Embryonic facial prominence (tissue), 1 donor: ENCODE measurements at regions not wholly inside any gene's neighbourhood (a gene's known extent, or its start where the extent isn't known, plus 50 kb on each side); places are given as distances from the start of the nearest gene placed in this dataset.

ENCODE experiments used
- DNase-seq: peaks from one replicate; pipeline ENCODE4 v3.0.0-alpha.2; 2016; ENCODE audit errors: extremely low spot score

GRCh38 chr7:47147213-47147631 is 434.7 kb downstream of the TNS3 start:
- DNase-seq: no peak

- no peak for DNase-seq
Observed at GRCh38 chr7:47145982-47146381, 435.9 kb downstream of the TNS3 start.

GRCh38 chr7:47145186-47145725 is 436.7 kb downstream of the TNS3 start:
- DNase-seq: no peak

DNA sequence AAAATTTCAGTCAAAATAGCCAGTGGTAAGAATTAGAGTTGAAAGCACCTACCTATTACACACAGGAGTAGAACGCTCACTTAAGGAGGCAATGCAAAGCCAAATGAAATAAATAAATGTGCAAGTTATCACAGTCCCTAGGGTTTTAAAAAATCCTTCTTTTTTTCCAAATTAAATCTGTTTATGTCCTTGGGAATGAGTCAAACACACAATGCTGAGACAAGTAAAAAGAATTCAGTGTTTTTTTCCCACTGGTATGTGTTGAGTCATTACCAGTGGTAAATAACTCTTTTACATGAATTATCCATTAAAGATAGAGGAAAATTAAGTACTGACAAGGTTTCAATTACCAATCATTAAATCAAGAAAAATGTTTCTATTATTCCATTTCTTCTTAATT is 438.6 kb downstream of the TNS3 start:
- no peak for DNase-seq

- no peak for DNase-seq
Observed at GRCh38 chr7:47142867-47143175, 439.1 kb downstream of the TNS3 start.

GRCh38 chr7:47142169-47142866 is 439.6 kb downstream of the TNS3 start:
- no peak for DNase-seq

DNA sequence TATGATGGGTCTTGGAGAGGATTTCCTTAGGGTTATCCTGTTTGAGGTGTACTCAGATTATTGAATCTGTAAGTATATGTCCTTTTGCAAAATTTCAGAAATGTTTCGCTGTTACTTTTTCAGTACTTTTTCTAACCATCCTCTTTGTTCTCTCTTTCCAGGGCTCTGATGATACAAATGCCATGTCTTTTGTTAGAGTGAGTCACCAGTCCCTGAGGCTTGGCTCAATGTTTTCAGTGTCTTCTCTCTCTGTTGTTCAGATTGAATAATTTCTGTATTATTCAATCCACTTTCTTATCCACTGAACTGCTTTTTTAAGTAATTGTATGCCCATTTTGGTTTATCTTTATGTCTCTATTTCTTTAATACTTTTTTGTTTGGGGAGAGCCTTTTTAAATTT is 449.4 kb downstream of the TNS3 start:
- DNase-seq: no peak

DNA sequence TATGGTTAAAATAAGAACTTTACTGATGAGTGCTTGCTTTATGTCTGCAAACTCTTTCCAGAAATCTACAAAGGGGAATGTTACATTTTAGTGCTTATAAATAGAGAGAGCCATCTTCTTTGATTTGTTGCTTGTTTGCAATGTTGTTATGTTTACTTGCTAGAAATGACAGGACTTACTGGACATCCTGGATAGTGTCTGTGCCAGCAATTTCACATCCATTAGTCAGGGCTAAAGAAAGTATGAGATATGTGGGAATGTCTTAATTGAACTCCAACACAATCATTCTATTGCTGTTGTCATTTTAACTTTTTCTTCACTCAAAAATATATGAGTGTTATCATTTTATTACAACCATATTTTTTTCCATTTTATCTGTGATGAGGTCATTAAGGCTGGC is 453.2 kb downstream of the TNS3 start:
- DNase-seq: no peak

GRCh38 chr7:47125529-47125928 is 456.4 kb downstream of the TNS3 start:
- DNase-seq: no peak

DNA sequence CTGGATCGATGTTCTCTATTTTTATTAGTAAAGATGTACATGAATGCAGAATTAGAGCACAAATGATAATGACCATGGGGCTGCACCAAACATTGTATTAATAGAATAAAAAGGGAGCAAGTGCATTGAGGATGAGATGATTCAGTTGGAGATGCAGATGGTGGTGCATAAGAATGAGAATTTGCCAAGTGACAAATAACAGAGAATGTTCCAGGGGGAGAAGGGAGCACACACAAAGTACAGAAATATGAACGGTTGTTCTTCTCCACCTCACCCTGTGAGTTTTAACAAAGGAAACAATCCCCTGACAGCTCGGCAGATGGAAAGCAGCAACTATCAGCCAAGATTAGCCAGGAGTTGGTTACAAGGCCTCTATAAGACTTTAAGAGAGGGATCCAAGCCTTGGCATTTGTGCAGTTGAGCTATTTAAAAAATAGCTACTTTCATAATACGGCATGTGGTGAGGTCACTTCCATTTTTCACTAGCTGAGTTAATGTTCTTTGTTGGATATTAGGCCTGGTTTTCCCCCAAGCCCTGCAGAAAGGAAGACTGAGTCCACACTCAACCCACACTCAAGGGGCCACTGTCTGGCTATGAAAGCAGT is 462.5 kb downstream of the TNS3 start:
- DNase-seq: no peak

DNA sequence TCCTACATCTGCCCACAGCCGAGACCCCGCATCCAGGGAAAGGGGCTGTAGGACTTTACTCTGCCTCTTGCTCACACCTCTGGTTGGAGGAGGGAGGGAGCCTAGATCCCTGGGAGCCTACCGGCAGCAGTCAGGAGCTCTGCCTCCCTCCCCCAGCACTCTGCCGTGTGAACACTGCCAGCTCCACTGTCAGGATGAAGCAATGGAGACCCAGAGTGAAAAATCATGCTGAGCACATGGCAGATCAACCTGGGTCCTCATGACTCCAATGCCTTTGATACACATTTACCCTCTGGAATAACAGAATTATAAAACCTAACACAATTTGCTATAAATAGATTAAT is 477.7 kb downstream of the TNS3 start:
- DNase-seq: no peak

DNA sequence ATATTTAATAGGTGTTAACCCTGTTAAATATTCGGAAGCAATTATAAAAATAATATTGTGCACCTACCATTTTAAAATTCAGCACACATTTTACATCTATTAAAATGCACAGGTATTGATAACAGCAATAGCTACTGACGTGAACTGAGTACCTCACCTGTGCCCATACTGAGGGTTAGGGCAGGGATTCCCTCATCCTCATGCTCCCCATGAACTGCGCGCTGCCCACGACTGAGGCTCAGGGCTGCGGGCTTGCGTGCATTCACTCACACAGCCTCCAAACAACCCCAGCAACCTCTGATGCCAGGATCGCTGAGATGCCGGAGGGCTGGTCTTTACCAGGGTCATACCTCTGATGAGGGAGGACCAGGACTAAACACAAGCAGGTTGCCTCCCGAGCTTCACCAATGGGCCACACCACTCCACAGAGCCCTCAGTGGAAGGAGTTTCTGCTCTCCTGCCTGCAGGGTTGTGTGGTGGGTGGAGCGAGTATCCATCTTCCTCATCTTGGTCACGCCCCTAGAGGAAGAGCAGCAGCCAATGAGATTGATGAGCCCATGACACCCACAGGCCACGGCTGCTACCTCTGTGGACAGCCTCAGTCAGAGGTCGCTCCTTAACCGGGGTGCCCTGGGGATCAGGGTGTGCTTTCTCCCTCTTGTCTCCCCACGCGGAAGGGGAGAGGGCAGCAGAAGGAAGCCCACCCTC is 478.3 kb downstream of the TNS3 start:
- no peak for DNase-seq

GRCh38 chr7:47102331-47102841 is 479.5 kb downstream of the TNS3 start:
- DNase-seq: no peak

GRCh38 chr7:47100817-47101435 is 481.0 kb downstream of the TNS3 start:
- no peak for DNase-seq

DNA sequence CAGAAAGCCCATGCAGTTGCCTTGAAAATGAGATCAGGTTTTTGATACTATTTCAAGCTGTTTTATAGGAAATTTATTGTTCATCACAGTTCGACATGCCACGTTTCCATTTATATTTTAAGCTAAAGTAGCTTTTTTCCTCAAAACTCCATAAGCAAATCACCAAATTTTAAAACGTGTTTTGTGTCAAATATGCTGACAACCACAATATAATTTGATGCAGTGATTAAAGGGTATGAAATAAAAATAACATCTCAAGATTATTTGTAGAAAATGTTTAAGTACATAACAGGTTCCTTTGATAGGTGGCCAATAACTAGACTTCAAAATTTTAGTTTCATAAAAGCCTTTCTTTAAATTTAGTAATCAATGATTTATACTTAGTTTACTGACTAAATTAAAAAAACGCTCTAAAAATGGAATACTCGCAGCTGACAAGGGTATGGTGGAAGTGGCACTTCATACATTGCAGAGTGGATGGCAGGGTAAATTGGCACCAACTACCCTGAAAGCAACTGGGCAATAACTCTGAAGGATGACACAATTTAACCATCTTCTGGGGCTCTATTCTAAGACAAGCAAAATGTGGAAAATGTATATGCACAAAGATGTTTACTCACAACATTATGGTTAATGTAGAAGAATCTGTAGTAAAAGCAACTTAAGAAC is 481.6 kb downstream of the TNS3 start:
- DNase-seq: no peak

- DNase-seq: no peak
Observed at GRCh38 chr7:47097431-47097830, 484.5 kb downstream of the TNS3 start.

DNA sequence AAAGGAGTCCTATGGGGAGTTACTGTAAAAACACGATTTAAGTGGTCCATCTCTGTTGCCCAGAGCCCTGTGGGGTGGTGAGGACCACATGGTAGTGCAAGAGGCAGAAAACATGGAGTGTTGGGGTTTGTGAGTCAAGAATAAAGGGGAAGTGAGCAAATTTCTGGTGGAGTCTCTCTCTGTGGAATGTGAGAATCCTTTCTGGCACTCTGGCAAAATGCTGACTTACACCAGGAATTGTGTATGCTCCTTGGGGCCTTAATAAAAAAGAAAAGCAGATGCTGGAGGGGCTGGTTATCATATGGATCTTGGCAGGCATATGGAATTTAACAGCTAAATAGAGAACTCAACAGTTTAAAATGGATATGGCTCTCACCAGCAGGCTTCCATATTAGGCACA is 486.0 kb downstream of the TNS3 start:
- DNase-seq: no peak

- no peak for DNase-seq
Observed at GRCh38 chr7:47094462-47094861, 487.4 kb downstream of the TNS3 start.

GRCh38 chr7:47093320-47094234 is 488.3 kb downstream of the TNS3 start:
- DNase-seq: no peak

DNA sequence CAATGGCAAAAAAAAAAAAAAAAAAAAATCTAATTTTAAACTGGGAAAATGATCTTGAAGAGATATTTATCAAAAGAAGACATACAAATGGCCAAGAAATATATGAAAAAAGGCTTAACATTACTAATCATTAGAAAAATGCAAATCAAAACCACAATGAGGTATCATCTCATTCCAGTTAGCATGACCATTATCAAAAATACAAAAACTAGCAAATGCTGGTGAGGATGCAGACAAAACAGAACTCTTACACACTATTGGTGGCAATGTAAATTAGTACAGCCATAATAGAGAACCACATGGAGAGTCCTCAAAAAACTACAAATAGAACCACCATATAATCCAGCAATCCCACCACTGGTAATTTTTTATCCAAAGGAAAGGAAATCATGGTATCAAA is 489.6 kb downstream of the TNS3 start:
- no peak for DNase-seq

DNA sequence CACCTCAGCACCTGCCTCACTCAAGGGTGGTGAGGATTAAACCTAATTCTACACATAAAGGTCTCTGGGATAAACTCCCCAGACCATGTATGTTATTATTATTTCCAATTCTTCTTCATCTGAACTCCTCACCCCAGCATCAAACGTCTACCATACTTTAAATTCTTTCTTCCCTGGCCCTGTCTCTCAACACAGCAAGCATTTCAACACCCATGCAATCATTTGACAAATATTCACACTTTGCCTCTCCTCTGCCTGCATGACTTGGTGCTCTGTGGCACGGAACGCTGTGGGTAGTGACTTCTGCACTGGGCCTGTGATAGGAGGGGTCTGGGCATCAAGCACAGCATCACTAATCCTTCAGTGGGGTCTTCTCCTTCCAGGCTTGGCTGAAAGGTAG is 490.8 kb downstream of the TNS3 start:
- DNase-seq: no peak
